ENCODE measurements at regions not wholly inside any gene's neighbourhood (a gene's known extent, or its start where the extent isn't known, plus 50 kb on each side); places are given as distances from the start of the nearest gene placed in this dataset.

DNA sequence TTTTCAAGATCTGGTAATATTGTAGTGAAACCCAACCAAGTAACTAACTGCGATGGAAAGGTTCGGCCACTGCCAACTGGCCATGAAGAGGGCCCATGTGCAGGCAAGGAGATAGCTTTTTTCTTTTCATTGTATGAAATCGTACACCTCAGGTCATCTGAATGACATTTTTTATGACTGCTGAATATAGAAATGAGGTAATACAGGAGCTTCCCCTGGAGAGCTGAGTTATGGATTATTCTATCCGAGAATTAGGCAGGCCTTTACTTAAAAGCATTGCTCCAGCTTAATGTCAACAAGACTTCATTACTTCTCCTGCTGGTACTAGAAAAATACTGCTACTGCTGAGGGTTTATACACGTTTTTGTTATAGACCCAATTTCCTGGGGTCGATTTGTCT lies 1215.6 kb downstream of the EFNB2 start:
- H3K9ac ChIP-seq (ENCODE audit: extremely low read depth, low read length, poor library complexity, severe bottlenecking) = no peak overlapping the region
- Mint-ChIP-seq H3K27ac (no peak overlapping the region), H3K4me1 (peaks cover 8% of the 10 kb centered on the region), H3K4me3 (no peak overlapping the region), H3K9me3 (no peaks in the 10 kb centered on the region), H3K27me3 (ENCODE audit: insufficient read depth) (no peaks in the 10 kb centered on the region), H3K36me3 (ENCODE audit: low read depth) (no peaks in the 10 kb centered on the region)
- H3K4me1 ChIP-seq (ENCODE audit: control insufficient read depth, insufficient read depth, low read length) = peaks cover 2% of the 10 kb centered on the region
- H3K36me3 ChIP-seq (ENCODE audit: control insufficient read depth, insufficient read depth, low read length) = no peaks in the 10 kb centered on the region
- 91 to 100% methylated on average over 4 to 6 of the region's 6 CpGs for WGBS, 2 experiments (ENCODE audit: insufficient coverage in 1 of 2, insufficient read length in 1 of 2)
- H3K9me3 ChIP-seq (ENCODE audit: control insufficient read depth, low read length) = peaks cover 2% of the 10 kb centered on the region
- TF ChIP-seq, protein P1, sequence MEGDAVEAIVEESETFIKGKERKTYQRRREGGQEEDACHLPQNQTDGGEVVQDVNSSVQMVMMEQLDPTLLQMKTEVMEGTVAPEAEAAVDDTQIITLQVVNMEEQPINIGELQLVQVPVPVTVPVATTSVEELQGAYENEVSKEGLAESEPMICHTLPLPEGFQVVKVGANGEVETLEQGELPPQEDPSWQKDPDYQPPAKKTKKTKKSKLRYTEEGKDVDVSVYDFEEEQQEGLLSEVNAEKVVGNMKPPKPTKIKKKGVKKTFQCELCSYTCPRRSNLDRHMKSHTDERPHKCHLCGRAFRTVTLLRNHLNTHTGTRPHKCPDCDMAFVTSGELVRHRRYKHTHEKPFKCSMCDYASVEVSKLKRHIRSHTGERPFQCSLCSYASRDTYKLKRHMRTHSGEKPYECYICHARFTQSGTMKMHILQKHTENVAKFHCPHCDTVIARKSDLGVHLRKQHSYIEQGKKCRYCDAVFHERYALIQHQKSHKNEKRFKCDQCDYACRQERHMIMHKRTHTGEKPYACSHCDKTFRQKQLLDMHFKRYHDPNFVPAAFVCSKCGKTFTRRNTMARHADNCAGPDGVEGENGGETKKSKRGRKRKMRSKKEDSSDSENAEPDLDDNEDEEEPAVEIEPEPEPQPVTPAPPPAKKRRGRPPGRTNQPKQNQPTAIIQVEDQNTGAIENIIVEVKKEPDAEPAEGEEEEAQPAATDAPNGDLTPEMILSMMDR (conservative IDR thresholded peaks at IDR 0.05) = no peak
- DNase-seq = no peak
- H3K27me3 ChIP-seq (ENCODE audit: control insufficient read depth, insufficient read depth, low read length, poor library complexity, severe bottlenecking) = no peaks in the 10 kb centered on the region
- H3K4me3 ChIP-seq (ENCODE audit: low read length) = no peak overlapping the region
- no peak overlapping the region for H3K27ac ChIP-seq (ENCODE audit: low read depth, low read length)

DNA sequence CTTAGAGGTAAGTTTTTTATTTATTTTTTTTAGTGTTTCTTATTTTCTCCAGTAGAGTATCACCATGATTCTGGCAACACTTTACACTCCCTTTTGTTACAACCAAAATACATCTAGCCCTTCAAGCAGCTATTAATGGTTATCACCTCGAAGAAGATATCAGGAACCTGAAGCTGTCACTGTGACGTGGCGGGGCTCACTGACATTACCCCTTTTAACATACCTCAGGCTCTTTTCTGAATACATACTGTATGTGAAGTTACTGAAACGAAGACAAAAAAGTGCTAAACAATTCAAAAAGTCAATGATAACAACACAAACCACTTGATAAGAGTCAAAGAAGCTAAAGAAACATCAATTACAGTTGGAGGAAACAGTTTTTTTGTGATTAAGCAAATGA lies 1218.7 kb downstream of the EFNB2 start:
- Mint-ChIP-seq H3K9me3 (peaks cover 2% of the 10 kb centered on the region), H3K4me1 (peaks cover 5% of the 10 kb centered on the region), H3K36me3 (ENCODE audit: low read depth) (no peaks in the 10 kb centered on the region), H3K27me3 (ENCODE audit: insufficient read depth) (no peaks in the 10 kb centered on the region), H3K27ac (peak overlapping the region; percentile 53), H3K4me3 (no peak overlapping the region)
- no peak overlapping the region for H3K4me3 ChIP-seq (ENCODE audit: low read length)
- DNase-seq = no peak
- no peak overlapping the region for H3K9ac ChIP-seq (ENCODE audit: extremely low read depth, low read length, poor library complexity, severe bottlenecking)
- WGBS, 2 experiments (ENCODE audit: insufficient coverage in 1 of 2, insufficient read length in 1 of 2) = 53 to 100% methylated on average over 1 to 4 of the region's 4 CpGs
- no peaks in the 10 kb centered on the region for H3K36me3 ChIP-seq (ENCODE audit: control insufficient read depth, insufficient read depth, low read length)
- no peaks in the 10 kb centered on the region for H3K27me3 ChIP-seq (ENCODE audit: control insufficient read depth, insufficient read depth, low read length, poor library complexity, severe bottlenecking)
- peaks cover 4% of the 10 kb centered on the region for H3K9me3 ChIP-seq (ENCODE audit: control insufficient read depth, low read length)
- no peak overlapping the region for H3K27ac ChIP-seq (ENCODE audit: low read depth, low read length)
- peaks cover 2% of the 10 kb centered on the region for H3K4me1 ChIP-seq (ENCODE audit: control insufficient read depth, insufficient read depth, low read length)
- TF ChIP-seq, protein P1 (conservative IDR thresholded peaks at IDR 0.05) = no peak

DNA sequence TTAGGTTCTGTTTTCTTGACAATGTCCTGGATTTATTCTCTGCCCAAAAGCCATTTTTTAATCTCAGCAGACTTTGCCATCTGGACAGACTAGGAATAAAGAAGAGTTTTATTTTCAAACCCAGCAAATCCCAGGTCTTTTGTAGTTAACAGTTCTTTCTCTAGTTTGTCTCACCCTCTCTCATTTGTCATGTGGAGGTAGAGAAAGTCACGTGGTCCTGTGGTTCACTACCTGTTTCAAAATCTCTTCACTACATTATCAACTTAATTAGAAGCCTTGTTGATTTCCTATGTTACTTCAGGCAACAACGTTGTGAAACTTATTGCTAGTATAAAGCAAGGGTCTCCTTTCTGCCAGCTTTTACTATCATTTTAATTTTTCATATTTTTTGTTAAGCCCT lies 1222.6 kb downstream of the EFNB2 start:
- no peak overlapping the region for H3K4me3 Mint-ChIP-seq
- Histone ChIP-seq H3K36me3 (ENCODE audit: control insufficient read depth, insufficient read depth, low read length) (no peaks in the 10 kb centered on the region), H3K4me3 (ENCODE audit: low read length) (no peak overlapping the region), H3K27ac (ENCODE audit: low read depth, low read length) (no peak overlapping the region), H3K27me3 (ENCODE audit: control insufficient read depth, insufficient read depth, low read length, poor library complexity, severe bottlenecking) (no peaks in the 10 kb centered on the region), H3K9me3 (ENCODE audit: control insufficient read depth, low read length) (peaks cover 4% of the 10 kb centered on the region), H3K9ac (ENCODE audit: extremely low read depth, low read length, poor library complexity, severe bottlenecking) (no peak overlapping the region), H3K4me1 (ENCODE audit: control insufficient read depth, insufficient read depth, low read length) (peaks cover 2% of the 10 kb centered on the region)
- 90 to 92% methylated on average over 2 of the region's 2 CpGs for WGBS, 2 experiments (ENCODE audit: insufficient coverage in 1 of 2, insufficient read length in 1 of 2)
- H3K27ac Mint-ChIP-seq = no peak overlapping the region
- no peaks in the 10 kb centered on the region for H3K36me3 Mint-ChIP-seq (ENCODE audit: low read depth)
- H3K9me3 Mint-ChIP-seq = peaks cover 9% of the 10 kb centered on the region
- no peaks in the 10 kb centered on the region for H3K27me3 Mint-ChIP-seq (ENCODE audit: insufficient read depth)
- TF ChIP-seq, protein P1 (conservative IDR thresholded peaks at IDR 0.05) = no peak
- H3K4me1 Mint-ChIP-seq = peaks cover 5% of the 10 kb centered on the region
- no peak for DNase-seq

Data from endodermal cell (in vitro differentiated cells).